ENCODE measurements at regions not wholly inside any gene's neighbourhood (a gene's known extent, or its start where the extent isn't known, plus 50 kb on each side); places are given as distances from the start of the nearest gene placed in this dataset.

DNA sequence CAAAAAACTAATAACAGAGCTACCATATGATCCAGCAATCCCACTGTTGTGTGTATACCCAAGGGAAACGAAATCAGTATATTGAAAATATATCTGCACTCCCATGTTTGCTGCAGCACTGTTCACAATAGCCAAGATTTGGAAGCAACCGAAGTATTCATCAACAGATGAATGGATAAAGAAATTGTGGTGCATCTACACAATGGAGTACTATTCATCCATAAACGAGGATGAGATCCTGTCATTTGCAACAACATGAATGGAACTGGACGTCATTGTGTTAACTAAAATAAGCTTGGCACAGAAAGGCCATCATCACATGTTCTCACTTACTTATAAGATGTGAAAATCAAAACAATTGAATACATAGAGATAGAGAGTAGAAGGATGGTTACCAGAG lies 402.1 kb downstream of the KCTD8 start:
- Mint-ChIP-seq H3K4me3 (no peak overlapping the region), H3K27me3 (ENCODE audit: low read depth) (no peaks in the 10 kb centered on the region), H3K27ac (no peak overlapping the region), H3K36me3 (ENCODE audit: low read depth) (no peaks in the 10 kb centered on the region), H3K9me3 (peaks cover 5% of the 10 kb centered on the region), H3K4me1 (no peaks in the 10 kb centered on the region)
- TF ChIP-seq, protein P1, sequence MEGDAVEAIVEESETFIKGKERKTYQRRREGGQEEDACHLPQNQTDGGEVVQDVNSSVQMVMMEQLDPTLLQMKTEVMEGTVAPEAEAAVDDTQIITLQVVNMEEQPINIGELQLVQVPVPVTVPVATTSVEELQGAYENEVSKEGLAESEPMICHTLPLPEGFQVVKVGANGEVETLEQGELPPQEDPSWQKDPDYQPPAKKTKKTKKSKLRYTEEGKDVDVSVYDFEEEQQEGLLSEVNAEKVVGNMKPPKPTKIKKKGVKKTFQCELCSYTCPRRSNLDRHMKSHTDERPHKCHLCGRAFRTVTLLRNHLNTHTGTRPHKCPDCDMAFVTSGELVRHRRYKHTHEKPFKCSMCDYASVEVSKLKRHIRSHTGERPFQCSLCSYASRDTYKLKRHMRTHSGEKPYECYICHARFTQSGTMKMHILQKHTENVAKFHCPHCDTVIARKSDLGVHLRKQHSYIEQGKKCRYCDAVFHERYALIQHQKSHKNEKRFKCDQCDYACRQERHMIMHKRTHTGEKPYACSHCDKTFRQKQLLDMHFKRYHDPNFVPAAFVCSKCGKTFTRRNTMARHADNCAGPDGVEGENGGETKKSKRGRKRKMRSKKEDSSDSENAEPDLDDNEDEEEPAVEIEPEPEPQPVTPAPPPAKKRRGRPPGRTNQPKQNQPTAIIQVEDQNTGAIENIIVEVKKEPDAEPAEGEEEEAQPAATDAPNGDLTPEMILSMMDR (IDR thresholded peaks at IDR 0.05; ENCODE audit: unreplicated experiment in 3 of 3): no peak

DNA sequence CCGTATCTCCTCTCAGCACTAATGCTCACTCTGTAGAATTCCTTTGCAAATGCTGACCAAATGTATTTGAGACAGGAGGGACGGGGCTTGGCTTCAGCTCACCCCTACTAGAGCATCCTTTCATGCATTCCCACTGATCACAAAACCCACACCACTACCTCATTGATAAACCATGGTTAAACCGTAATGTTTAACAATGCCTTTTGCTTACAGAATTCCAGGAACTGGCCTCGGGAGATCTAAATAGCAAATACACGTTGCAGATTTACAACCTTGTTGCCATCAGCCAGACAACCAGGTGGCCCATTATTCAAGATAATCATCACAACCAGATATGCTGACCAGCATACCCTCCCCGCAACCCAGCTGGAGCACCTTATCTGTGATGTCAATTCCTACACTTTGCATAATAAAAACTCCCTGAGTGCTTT lies 391.9 kb downstream of the KCTD8 start:
- Mint-ChIP-seq H3K27ac (no peak overlapping the region), H3K4me3 (no peak overlapping the region), H3K4me1 (peaks cover 7% of the 10 kb centered on the region), H3K9me3 (no peaks in the 10 kb centered on the region), H3K36me3 (ENCODE audit: low read depth) (no peaks in the 10 kb centered on the region), H3K27me3 (ENCODE audit: low read depth) (no peaks in the 10 kb centered on the region)
- TF ChIP-seq, protein P1 (IDR thresholded peaks at IDR 0.05; ENCODE audit: unreplicated experiment in 3 of 3): no peak

DNA sequence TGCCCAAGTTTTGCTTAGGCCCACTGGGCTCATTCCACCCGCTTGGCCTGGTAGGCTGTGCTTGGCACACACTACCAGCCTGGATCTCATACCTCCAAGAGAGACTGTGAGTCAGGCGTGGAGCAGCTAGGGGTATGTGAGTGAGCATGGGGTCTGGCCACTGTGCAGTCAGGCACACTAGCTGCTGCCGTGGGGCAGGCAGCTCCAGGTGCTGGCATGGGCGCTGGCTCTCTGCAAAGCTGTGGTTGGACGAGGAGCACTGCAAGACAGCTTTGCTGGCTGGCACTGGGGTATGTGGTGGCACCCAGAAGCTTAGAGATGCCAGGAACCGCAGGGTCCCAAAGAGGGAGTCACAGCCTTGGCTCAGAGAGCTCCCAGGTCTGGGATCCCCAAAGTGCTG lies 377.8 kb downstream of the KCTD8 start:
- H3K27me3 Mint-ChIP-seq (ENCODE audit: low read depth): no peaks in the 10 kb centered on the region
- TF ChIP-seq, protein P1 (IDR thresholded peaks at IDR 0.05; ENCODE audit: unreplicated experiment in 3 of 3): no peak
- H3K9me3 Mint-ChIP-seq: no peaks in the 10 kb centered on the region
- H3K27ac Mint-ChIP-seq: no peak overlapping the region
- H3K36me3 Mint-ChIP-seq (ENCODE audit: low read depth): no peaks in the 10 kb centered on the region
- no peaks in the 10 kb centered on the region for H3K4me1 Mint-ChIP-seq
- H3K4me3 Mint-ChIP-seq: no peak overlapping the region

DNA sequence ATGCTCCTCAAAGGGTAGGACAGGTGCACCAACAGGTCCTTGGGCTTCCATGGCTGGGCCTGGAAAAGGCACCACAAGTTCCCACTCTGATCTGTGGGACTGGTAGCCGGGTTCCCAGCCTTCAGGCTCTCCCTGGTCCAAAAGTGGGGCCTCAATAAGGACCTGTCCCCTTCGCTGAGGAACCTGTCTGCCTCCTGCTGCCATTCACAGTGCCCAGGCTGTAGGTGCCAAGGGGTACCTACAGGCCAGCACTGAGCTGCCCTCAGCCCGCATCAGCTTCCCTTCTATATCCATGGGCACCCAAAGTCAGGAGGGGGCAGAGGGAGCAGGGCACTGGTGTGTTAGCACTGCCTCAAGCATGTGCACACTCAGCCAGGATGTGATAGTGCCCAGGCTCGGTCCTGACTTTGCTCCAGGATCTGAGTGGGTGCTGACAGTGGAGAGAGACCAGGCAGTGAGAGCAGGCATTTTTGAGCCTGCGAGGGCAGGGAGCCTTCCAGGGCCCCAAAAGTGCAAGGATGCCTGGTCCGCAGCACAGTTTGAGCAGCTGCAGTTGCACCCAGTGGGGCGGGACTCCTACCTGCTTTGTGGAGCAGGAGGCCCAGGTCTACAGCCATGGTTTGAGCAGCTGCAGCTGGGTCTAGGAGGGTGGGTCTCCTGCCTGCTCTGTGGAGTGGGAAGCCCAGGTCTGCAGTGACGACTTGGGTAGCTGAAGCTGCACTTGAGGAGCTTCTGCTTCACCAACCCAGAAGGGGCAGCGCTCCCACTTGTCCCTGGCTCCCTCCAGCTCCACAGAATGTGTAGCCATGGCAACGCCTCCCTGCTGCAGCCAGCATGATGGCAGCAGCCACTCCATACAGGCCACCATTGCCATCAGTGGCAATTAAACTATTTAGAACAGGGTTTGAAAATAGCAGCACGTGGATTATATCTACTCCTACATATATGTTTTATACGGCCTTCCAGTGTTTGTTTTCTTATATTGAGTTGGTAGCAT lies 376.4 kb downstream of the KCTD8 start:
- H3K4me3 Mint-ChIP-seq: no peak overlapping the region
- H3K4me1 Mint-ChIP-seq: no peaks in the 10 kb centered on the region
- TF ChIP-seq, protein P1 (IDR thresholded peaks at IDR 0.05; ENCODE audit: unreplicated experiment in 3 of 3): no peak
- H3K27ac Mint-ChIP-seq: no peak overlapping the region
- no peaks in the 10 kb centered on the region for H3K36me3 Mint-ChIP-seq (ENCODE audit: low read depth)
- no peaks in the 10 kb centered on the region for H3K27me3 Mint-ChIP-seq (ENCODE audit: low read depth)
- H3K9me3 Mint-ChIP-seq: no peaks in the 10 kb centered on the region

DNA sequence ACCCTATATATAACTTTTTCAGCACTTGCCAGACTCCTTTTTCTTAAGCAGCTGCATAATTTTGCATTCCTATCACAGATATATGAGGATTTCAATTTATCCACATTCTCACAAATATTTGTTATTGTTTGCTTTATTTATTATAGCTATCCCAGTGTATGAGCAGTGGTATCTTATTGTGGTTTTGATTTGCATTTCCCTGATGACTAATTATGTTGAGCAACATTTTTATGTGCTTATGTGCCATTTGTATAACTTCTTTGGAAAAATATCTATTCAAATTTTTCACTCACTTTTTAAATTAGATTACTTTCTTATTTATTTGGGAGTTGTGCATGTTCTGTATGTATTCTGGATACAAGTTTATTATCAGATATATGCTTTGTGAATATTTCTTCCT lies 361.9 kb downstream of the KCTD8 start:
- H3K27ac Mint-ChIP-seq: no peak overlapping the region
- H3K4me3 Mint-ChIP-seq: no peak overlapping the region
- H3K9me3 Mint-ChIP-seq: peaks cover 4% of the 10 kb centered on the region
- H3K36me3 Mint-ChIP-seq (ENCODE audit: low read depth): no peaks in the 10 kb centered on the region
- H3K27me3 Mint-ChIP-seq (ENCODE audit: low read depth): no peaks in the 10 kb centered on the region
- TF ChIP-seq, protein P1 (IDR thresholded peaks at IDR 0.05; ENCODE audit: unreplicated experiment in 3 of 3): no peak
- H3K4me1 Mint-ChIP-seq: no peaks in the 10 kb centered on the region

DNA sequence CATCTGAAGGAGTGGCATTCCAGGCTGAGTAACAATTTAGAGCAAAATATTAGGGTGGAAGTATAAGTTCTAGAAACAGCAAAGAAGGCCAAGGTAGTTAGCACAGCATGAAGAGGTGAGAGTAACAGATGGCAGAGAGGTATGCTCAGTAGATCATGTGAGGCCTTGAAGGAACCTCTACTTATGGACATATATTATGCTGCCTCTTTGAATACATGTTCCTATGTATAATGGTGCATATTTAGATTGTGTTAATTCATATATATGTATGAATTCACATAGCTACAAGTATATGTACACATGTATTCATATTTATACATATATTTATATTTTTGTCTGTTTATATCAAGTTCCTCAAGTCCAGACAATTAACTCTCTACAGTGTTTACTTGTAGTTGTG lies 355.2 kb downstream of the KCTD8 start:
- H3K36me3 Mint-ChIP-seq (ENCODE audit: low read depth): no peaks in the 10 kb centered on the region
- no peak overlapping the region for H3K4me3 Mint-ChIP-seq
- TF ChIP-seq, protein P1 (IDR thresholded peaks at IDR 0.05; ENCODE audit: unreplicated experiment in 3 of 3): no peak
- H3K27ac Mint-ChIP-seq: no peak overlapping the region
- H3K9me3 Mint-ChIP-seq: no peaks in the 10 kb centered on the region
- H3K4me1 Mint-ChIP-seq: no peaks in the 10 kb centered on the region
- no peaks in the 10 kb centered on the region for H3K27me3 Mint-ChIP-seq (ENCODE audit: low read depth)
